Endodermal cell (in vitro differentiated cells): ENCODE measurements at regions not wholly inside any gene's neighbourhood (a gene's known extent, or its start where the extent isn't known, plus 50 kb on each side); places are given as distances from the start of the nearest gene placed in this dataset.

Experiments
- DNase-seq: peaks from one replicate; pipeline ENCODE4 v3.0.0-alpha.2; 2017
- H3K27ac ChIP-seq: 2 replicates; pipeline ENCODE4 v1.5.1; 2013; ENCODE audit warnings: mild to moderate bottlenecking, low read depth, low read length, moderate library complexity
- H3K27me3 ChIP-seq: 2 replicates; pipeline ENCODE4 v1.6.1; 2013; ENCODE audit warnings: mild to moderate bottlenecking, low read length, moderate library complexity; ENCODE audit not compliant: insufficient read depth, control insufficient read depth, poor library complexity, severe bottlenecking
- H3K36me3 ChIP-seq: 2 replicates; pipeline ENCODE4 v1.7.0; 2013; ENCODE audit warnings: mild to moderate bottlenecking, low read length, moderate library complexity; ENCODE audit not compliant: control insufficient read depth, insufficient read depth
- H3K4me1 ChIP-seq: one replicate; pipeline ENCODE4 v1.7.0; 2013; ENCODE audit warnings: low read length; ENCODE audit not compliant: control insufficient read depth, insufficient read depth
- H3K4me3 ChIP-seq: 2 replicates; pipeline ENCODE4 v1.5.1; 2013; ENCODE audit warnings: mild to moderate bottlenecking, low read length, moderate library complexity
- H3K9ac ChIP-seq: 2 replicates; pipeline ENCODE4 v1.6.1; 2013; ENCODE audit warnings: mild to moderate bottlenecking, low read length, moderate library complexity; ENCODE audit not compliant: poor library complexity, severe bottlenecking; ENCODE audit errors: extremely low read depth
- H3K9me3 ChIP-seq: 2 replicates; pipeline ENCODE4 v1.6.1; 2013; ENCODE audit warnings: mild to moderate bottlenecking, low read length, moderate library complexity; ENCODE audit not compliant: control insufficient read depth
- H3K27ac Mint-ChIP-seq: 2 replicates; pipeline ENCODE4 v1.8.0; 2020; ENCODE audit warnings: mixed read lengths
- H3K27me3 Mint-ChIP-seq: 2 replicates; pipeline ENCODE4 v1.8.0; 2021; ENCODE audit warnings: mild to moderate bottlenecking, mixed read lengths; ENCODE audit not compliant: insufficient read depth
- H3K36me3 Mint-ChIP-seq: 2 replicates; pipeline ENCODE4 v1.8.0; 2020; ENCODE audit warnings: low read depth, mixed read lengths
- H3K4me1 Mint-ChIP-seq: 2 replicates; pipeline ENCODE4 v1.8.0; 2020; ENCODE audit warnings: mixed read lengths
- H3K4me3 Mint-ChIP-seq: 2 replicates; pipeline ENCODE4 v1.8.0; 2020; ENCODE audit warnings: mild to moderate bottlenecking, moderate library complexity, mixed read lengths
- H3K9me3 Mint-ChIP-seq: 2 replicates; pipeline ENCODE4 v1.8.0; 2020; ENCODE audit warnings: mild to moderate bottlenecking, mixed read lengths
- WGBS, 2 experiments: methylation state at CpG; one replicate each; pipeline versions ENCODE4 v1.1.5 to v1.1.7; 2013; ENCODE audit warnings: missing lambda C conversion rate in 2 of 2, mixed read lengths in 1 of 2; ENCODE audit not compliant: insufficient coverage in 1 of 2, insufficient read length in 1 of 2; 5-methylcytosine and 5-hydroxymethylcytosine counted together
- TF ChIP-seq, protein P1 (sequence below): fragments of 200-600 bp; sonication (generic); conservative IDR thresholded peaks from 2 replicates; pipeline ENCODE4 v1.5.0; 2021; ENCODE audit warnings: antibody characterized with exemption, mild to moderate bottlenecking

DNA sequence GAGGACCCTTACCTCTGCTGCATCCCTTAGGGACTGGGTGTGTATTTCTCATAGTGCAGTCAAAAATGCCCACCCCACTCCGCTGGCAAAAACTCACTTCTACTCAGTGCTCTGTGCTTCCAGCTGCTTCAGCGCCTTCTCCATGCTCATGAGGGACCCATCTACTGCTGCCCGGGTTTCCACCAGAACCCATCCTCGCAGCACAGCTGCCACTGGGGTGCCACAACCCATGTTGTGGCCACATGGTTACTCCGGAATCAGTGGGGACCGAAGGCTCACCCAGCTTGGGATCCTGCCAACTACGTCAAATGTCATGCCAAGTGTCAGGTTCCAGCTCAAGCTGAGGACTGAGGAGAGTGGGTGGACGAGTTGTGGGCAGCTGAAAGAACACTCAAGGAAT is 774.2 kb upstream of the EYS start:
- Mint-ChIP-seq H3K36me3 (no peaks in the 10 kb centered on the region), H3K4me3 (no peak overlapping the region), H3K9me3 (peaks cover 12% of the 10 kb centered on the region), H3K27ac (no peak overlapping the region), H3K4me1 (no peaks in the 10 kb centered on the region), H3K27me3 (no peaks in the 10 kb centered on the region)
- Histone ChIP-seq H3K9ac (no peak overlapping the region), H3K4me3 (no peak overlapping the region), H3K9me3 (no peaks in the 10 kb centered on the region), H3K27me3 (no peaks in the 10 kb centered on the region), H3K27ac (no peak overlapping the region), H3K4me1 (no peaks in the 10 kb centered on the region), H3K36me3 (no peaks in the 10 kb centered on the region)
- 93% methylated on average over 7 to 8 of the region's 8 CpGs for WGBS, 2 experiments
- DNase-seq: no peak
- TF ChIP-seq, protein P1, sequence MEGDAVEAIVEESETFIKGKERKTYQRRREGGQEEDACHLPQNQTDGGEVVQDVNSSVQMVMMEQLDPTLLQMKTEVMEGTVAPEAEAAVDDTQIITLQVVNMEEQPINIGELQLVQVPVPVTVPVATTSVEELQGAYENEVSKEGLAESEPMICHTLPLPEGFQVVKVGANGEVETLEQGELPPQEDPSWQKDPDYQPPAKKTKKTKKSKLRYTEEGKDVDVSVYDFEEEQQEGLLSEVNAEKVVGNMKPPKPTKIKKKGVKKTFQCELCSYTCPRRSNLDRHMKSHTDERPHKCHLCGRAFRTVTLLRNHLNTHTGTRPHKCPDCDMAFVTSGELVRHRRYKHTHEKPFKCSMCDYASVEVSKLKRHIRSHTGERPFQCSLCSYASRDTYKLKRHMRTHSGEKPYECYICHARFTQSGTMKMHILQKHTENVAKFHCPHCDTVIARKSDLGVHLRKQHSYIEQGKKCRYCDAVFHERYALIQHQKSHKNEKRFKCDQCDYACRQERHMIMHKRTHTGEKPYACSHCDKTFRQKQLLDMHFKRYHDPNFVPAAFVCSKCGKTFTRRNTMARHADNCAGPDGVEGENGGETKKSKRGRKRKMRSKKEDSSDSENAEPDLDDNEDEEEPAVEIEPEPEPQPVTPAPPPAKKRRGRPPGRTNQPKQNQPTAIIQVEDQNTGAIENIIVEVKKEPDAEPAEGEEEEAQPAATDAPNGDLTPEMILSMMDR: no peak

DNA sequence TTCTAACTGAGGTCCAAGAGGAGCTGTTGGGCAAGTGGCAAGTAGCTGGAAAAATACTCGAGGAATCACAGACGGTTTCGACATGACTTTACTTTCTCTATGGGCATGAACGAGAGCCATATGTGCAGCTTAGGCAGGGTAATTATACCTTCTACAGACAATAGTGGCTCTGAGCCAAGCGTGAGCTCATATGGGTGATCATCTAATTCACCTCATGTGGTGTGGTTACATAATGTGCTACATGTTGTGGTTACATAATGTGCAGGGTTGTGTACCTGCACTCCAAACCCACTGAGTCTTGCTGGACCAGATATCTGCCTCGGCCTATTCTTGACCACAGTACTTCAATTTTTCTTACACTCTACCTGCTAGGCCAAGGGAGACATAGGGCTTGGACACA is 771.7 kb upstream of the EYS start:
- H3K27me3 ChIP-seq: no peaks in the 10 kb centered on the region
- no peak overlapping the region for H3K27ac ChIP-seq
- WGBS, 2 experiments: 89 to 92% methylated on average over 5 to 6 of the region's 6 CpGs
- TF ChIP-seq, protein P1: no peak
- H3K4me1 ChIP-seq: no peaks in the 10 kb centered on the region
- DNase-seq: no peak
- H3K36me3 ChIP-seq: no peaks in the 10 kb centered on the region
- Mint-ChIP-seq H3K36me3 (no peaks in the 10 kb centered on the region), H3K27ac (no peak overlapping the region), H3K4me1 (no peaks in the 10 kb centered on the region), H3K9me3 (peaks cover 12% of the 10 kb centered on the region), H3K4me3 (no peak overlapping the region), H3K27me3 (no peaks in the 10 kb centered on the region)
- H3K4me3 ChIP-seq: no peak overlapping the region
- H3K9me3 ChIP-seq: no peaks in the 10 kb centered on the region
- no peak overlapping the region for H3K9ac ChIP-seq

DNA sequence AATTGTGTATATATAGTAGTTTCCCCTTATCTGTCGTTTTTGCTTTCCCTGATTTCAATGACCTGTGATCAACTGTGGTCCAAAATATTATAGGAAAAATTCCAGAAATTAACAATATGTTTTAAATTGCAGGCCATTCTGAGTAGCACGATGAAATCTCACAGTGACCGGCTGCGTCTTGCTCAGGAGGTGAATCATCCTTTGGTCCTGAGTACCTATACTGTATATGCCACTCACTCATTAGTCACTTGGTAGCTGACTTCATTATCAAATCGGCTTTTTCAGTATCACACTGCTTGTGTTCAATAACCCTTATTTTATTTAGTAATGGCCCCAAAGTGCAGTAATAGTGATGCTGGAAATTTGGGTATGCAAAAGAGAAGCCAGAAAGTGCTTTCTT is 728.3 kb upstream of the EYS start:
- Histone ChIP-seq H3K27ac (no peak overlapping the region), H3K9me3 (no peaks in the 10 kb centered on the region), H3K9ac (no peak overlapping the region), H3K36me3 (no peaks in the 10 kb centered on the region), H3K4me1 (no peaks in the 10 kb centered on the region), H3K27me3 (no peaks in the 10 kb centered on the region), H3K4me3 (no peak overlapping the region)
- no peak overlapping the region for H3K27ac Mint-ChIP-seq
- WGBS, 2 experiments: 83 to 91% methylated on average over 1 to 5 of the region's 5 CpGs
- no peaks in the 10 kb centered on the region for H3K27me3 Mint-ChIP-seq
- H3K4me1 Mint-ChIP-seq: no peaks in the 10 kb centered on the region
- TF ChIP-seq, protein P1: no peak
- no peaks in the 10 kb centered on the region for H3K9me3 Mint-ChIP-seq
- H3K36me3 Mint-ChIP-seq: no peaks in the 10 kb centered on the region
- no peak overlapping the region for H3K4me3 Mint-ChIP-seq
- DNase-seq: no peak
